Liver (tissue), 8 donors: ENCODE measurements at regions not wholly inside any gene's neighbourhood (a gene's known extent, or its start where the extent isn't known, plus 50 kb on each side); places are given as distances from the start of the nearest gene placed in this dataset.

Source experiments
- DNase-seq: peaks from one replicate; pipeline ENCODE4 v3.0.0-alpha.2; 2017; ENCODE audit warnings: low spot score
- H3K27ac ChIP-seq, 2 donors: one replicate each; pipeline ENCODE4 v1.7.0; 2013; ENCODE audit warnings: inconsistent platforms in 2 of 2, low read length in 2 of 2, control low read depth in 1 of 2, low read depth in 1 of 2, mild to moderate bottlenecking in 1 of 2
- H3K27me3 ChIP-seq, 4 donors: one replicate each; pipeline versions ENCODE4 v1.6.1 to v1.7.0; 2013; ENCODE audit warnings: low read length in 3 of 4, inconsistent platforms in 1 of 4, mild to moderate bottlenecking in 1 of 4, moderate library complexity in 1 of 4; ENCODE audit not compliant: control insufficient read depth in 4 of 4, insufficient read depth in 4 of 4
- H3K36me3 ChIP-seq, 4 donors: one replicate each; pipeline versions ENCODE4 v1.6.1 to v1.7.0; 2013; ENCODE audit warnings: low read length in 3 of 4, mild to moderate bottlenecking in 3 of 4, low read depth in 1 of 4, moderate library complexity in 1 of 4; ENCODE audit not compliant: control insufficient read depth in 4 of 4, insufficient read depth in 3 of 4
- H3K4me1 ChIP-seq, 4 donors: one replicate each; pipeline versions ENCODE4 v1.6.1 to v1.7.0; 2013; ENCODE audit warnings: low read length in 3 of 4, mild to moderate bottlenecking in 3 of 4, moderate library complexity in 1 of 4; ENCODE audit not compliant: control insufficient read depth in 4 of 4, insufficient read depth in 4 of 4
- H3K4me3 ChIP-seq, 3 donors: one replicate each; pipeline versions ENCODE4 v1.6.1 to v1.7.0; 2013; ENCODE audit warnings: low read length in 3 of 3, control low read depth in 1 of 3, low read depth in 1 of 3, mild to moderate bottlenecking in 1 of 3
- H3K9ac ChIP-seq, 2 donors: one replicate each; pipeline ENCODE4 v1.7.0; 2013; ENCODE audit warnings: low read length in 2 of 2, mild to moderate bottlenecking in 2 of 2, moderate library complexity in 2 of 2, control low read depth in 1 of 2, low read depth in 1 of 2
- H3K9me3 ChIP-seq, 4 donors: one replicate each; pipeline versions ENCODE4 v1.6.1 to v1.7.0; 2013; ENCODE audit warnings: low read length in 3 of 4; ENCODE audit not compliant: control insufficient read depth in 4 of 4
- EGR1 ChIP-seq, 2 donors: IDR thresholded peaks; 2 replicates each; pipeline ENCODE4 v1.6.1; 2016 to 2018; ENCODE audit warnings: antibody characterized with exemption in 2 of 2, low read depth in 2 of 2
- FOXA2 ChIP-seq: IDR thresholded peaks from 2 replicates; pipeline ENCODE4 v1.6.1; 2016; ENCODE audit warnings: antibody characterized with exemption
- HNF4A ChIP-seq, 2 donors: conservative IDR thresholded peaks; 2 replicates each; pipeline ENCODE4 v1.6.1; 2016; ENCODE audit warnings: antibody characterized with exemption in 2 of 2, mild to moderate bottlenecking in 2 of 2
- HNF4G ChIP-seq: IDR thresholded peaks from 2 replicates; pipeline ENCODE4 v1.6.1; 2016; ENCODE audit warnings: antibody characterized with exemption
- JUND ChIP-seq, 2 donors: IDR thresholded peaks; 2 replicates each; pipeline ENCODE4 v1.6.1; 2016; ENCODE audit warnings: antibody characterized with exemption in 2 of 2
- NR2F2 ChIP-seq: IDR thresholded peaks from 2 replicates; pipeline ENCODE4 v1.6.1; 2016; ENCODE audit warnings: antibody characterized with exemption
- RAD21 ChIP-seq, 2 donors: IDR thresholded peaks; 2 replicates each; pipeline ENCODE4 v1.6.1; 2016; ENCODE audit warnings: antibody characterized with exemption in 2 of 2, mild to moderate bottlenecking in 2 of 2
- REST ChIP-seq: IDR thresholded peaks from 2 replicates; pipeline ENCODE4 v1.6.1; 2016; ENCODE audit warnings: antibody characterized with exemption, mild to moderate bottlenecking
- RXRA ChIP-seq, 2 donors: IDR thresholded peaks; 2 replicates each; pipeline ENCODE4 v1.6.1; 2017 to 2018; ENCODE audit warnings: antibody characterized with exemption in 2 of 2, mild to moderate bottlenecking in 1 of 2
- SP1 ChIP-seq: IDR thresholded peaks from 2 replicates; pipeline ENCODE4 v1.6.1; 2018; ENCODE audit warnings: antibody characterized with exemption, mild to moderate bottlenecking
- TAF1 ChIP-seq: conservative IDR thresholded peaks from 2 replicates; pipeline ENCODE4 v1.6.1; 2016; ENCODE audit warnings: antibody characterized with exemption, mild to moderate bottlenecking
- YY1 ChIP-seq: IDR thresholded peaks from 2 replicates; pipeline ENCODE4 v1.6.1; 2016; ENCODE audit warnings: antibody characterized with exemption, mild to moderate bottlenecking
- WGBS: extraction: QIAGEN DNeasy Blood & Tissue Kit; methylation state at CpG from one replicate; pipeline ENCODE4 v1.1.7; 2013; 5-methylcytosine and 5-hydroxymethylcytosine counted together
- TF ChIP-seq, protein P1 (sequence below): IDR thresholded peaks from 2 replicates; pipeline ENCODE4 v1.6.1; 2016; ENCODE audit warnings: antibody characterized with exemption
- TF ChIP-seq, protein P2 (sequence below): fragments of 150-350 bp; IDR thresholded peaks from 2 replicates; pipeline ENCODE4 v1.5.1; 2017; ENCODE audit warnings: improper control_type of control experiment, low read depth, low read length; ENCODE audit not compliant: missing input control
- TF ChIP-seq, protein P3 (sequence below): IDR thresholded peaks from 2 replicates; pipeline ENCODE4 v1.6.1; 2016; ENCODE audit warnings: antibody characterized with exemption
- donor health status: healthy.
- donor health status: healthy.
- donor health status: healthy.
- donor health status: healthy.
- donor health status: healthy.

- Histone ChIP-seq H3K4me3 (no peak overlapping the region), H3K27me3 (peaks cover 0 to 2% (median 0%) of the 10 kb centered on the region in 4 donors), H3K4me1 (peaks cover 0 to 9% (median 4%) of the 10 kb centered on the region in 4 donors), H3K9me3 (peaks cover 0 to 1% (median 0%) of the 10 kb centered on the region in 4 donors), H3K27ac (no peak overlapping the region), H3K36me3 (no peaks in the 10 kb centered on the region), H3K9ac (no peak overlapping the region)
- DNase-seq, result no peak
- 93% methylated on average over 6 of the region's 6 CpGs for WGBS
- TF ChIP-seq, protein P1, sequence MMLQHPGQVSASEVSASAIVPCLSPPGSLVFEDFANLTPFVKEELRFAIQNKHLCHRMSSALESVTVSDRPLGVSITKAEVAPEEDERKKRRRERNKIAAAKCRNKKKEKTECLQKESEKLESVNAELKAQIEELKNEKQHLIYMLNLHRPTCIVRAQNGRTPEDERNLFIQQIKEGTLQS, result no peak
- no peak for TF ChIP-seq REST
- no peak for TF ChIP-seq NR2F2
- TF ChIP-seq YY1, result no peak
- TF ChIP-seq RAD21 (IDR thresholded peaks at IDR 0.05), result no peak
- TF ChIP-seq, protein P2, sequence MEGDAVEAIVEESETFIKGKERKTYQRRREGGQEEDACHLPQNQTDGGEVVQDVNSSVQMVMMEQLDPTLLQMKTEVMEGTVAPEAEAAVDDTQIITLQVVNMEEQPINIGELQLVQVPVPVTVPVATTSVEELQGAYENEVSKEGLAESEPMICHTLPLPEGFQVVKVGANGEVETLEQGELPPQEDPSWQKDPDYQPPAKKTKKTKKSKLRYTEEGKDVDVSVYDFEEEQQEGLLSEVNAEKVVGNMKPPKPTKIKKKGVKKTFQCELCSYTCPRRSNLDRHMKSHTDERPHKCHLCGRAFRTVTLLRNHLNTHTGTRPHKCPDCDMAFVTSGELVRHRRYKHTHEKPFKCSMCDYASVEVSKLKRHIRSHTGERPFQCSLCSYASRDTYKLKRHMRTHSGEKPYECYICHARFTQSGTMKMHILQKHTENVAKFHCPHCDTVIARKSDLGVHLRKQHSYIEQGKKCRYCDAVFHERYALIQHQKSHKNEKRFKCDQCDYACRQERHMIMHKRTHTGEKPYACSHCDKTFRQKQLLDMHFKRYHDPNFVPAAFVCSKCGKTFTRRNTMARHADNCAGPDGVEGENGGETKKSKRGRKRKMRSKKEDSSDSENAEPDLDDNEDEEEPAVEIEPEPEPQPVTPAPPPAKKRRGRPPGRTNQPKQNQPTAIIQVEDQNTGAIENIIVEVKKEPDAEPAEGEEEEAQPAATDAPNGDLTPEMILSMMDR, result no peak
- TF ChIP-seq HNF4A (conservative IDR thresholded peaks at IDR 0.05), result no peak
- TF ChIP-seq, protein P3, sequence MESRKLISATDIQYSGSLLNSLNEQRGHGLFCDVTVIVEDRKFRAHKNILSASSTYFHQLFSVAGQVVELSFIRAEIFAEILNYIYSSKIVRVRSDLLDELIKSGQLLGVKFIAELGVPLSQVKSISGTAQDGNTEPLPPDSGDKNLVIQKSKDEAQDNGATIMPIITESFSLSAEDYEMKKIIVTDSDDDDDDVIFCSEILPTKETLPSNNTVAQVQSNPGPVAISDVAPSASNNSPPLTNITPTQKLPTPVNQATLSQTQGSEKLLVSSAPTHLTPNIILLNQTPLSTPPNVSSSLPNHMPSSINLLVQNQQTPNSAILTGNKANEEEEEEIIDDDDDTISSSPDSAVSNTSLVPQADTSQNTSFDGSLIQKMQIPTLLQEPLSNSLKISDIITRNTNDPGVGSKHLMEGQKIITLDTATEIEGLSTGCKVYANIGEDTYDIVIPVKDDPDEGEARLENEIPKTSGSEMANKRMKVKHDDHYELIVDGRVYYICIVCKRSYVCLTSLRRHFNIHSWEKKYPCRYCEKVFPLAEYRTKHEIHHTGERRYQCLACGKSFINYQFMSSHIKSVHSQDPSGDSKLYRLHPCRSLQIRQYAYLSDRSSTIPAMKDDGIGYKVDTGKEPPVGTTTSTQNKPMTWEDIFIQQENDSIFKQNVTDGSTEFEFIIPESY, result no peak
- TF ChIP-seq FOXA2, result no peak
- TF ChIP-seq EGR1 (IDR thresholded peaks at IDR 0.05; ENCODE audit: low read depth in 2 of 2), result no peak
- TF ChIP-seq JUND (IDR thresholded peaks at IDR 0.05), result no peak
- TF ChIP-seq HNF4G, result no peak
- no peak for TF ChIP-seq SP1
- no peak for TF ChIP-seq RXRA (IDR thresholded peaks at IDR 0.05)
- TF ChIP-seq TAF1, result no peak
These were observed 54.8 kb upstream of the STX16 start for GRCh38 chr20:58596244-58596643.

DNA sequence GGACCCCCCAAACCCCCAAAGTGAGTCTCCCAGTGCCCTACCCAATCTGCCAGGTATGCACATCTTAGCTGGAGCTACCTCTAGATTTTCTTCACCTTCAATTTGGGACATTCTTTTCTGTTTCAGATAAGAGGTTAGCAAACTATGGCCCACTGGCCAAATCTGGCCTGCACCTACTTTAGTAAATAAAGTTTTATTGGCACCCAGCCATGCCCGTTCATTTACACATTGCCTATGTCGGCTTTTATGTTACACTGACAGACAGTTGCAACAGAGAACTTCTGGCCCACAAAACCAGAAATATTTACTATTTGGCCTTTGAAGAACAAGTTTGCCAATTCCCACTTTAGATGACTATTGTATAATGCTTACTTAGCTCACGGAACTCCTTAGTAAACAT, 55.9 kb upstream of the STX16 start:
- H3K27me3 ChIP-seq, result peaks cover 0 to 2% (median 0%) of the 10 kb centered on the region in 4 donors
- DNase-seq, result no peak
- peaks cover 0 to 3% (median under 1%) of the 10 kb centered on the region in 4 donors for H3K4me1 ChIP-seq
- no peaks in the 10 kb centered on the region for H3K36me3 ChIP-seq
- peaks cover 0 to 1% (median 0%) of the 10 kb centered on the region in 4 donors for H3K9me3 ChIP-seq
- no peak overlapping the region for H3K9ac ChIP-seq
- 29% methylated on average over 3 of the region's 3 CpGs for WGBS
- no peak overlapping the region for H3K27ac ChIP-seq
- no peak overlapping the region for H3K4me3 ChIP-seq
- peak in 1 of 2 donors; percentile 15 for TF ChIP-seq RXRA (IDR thresholded peaks at IDR 0.05)
- TF ChIP-seq, protein P2, result no peak
- peak in 1 of 2 donors; percentile 11 for TF ChIP-seq HNF4A (conservative IDR thresholded peaks at IDR 0.05)
- peak; percentile 10 for TF ChIP-seq FOXA2
- TF ChIP-seq RAD21 (IDR thresholded peaks at IDR 0.05), result peak in 1 of 2 donors; percentile 8
